ENCODE measurements at regions not wholly inside any gene's neighbourhood (a gene's known extent, or its start where the extent isn't known, plus 50 kb on each side); places are given as distances from the start of the nearest gene placed in this dataset.

GRCh38 chr2:129781749-129782632 lies 197.5 kb upstream of the RAB6C start:
- no peak overlapping the region for H3K9ac ChIP-seq (ENCODE audit: low read depth, low read length)
- no peak overlapping the region for H3K27ac ChIP-seq (ENCODE audit: low read depth, low read length)
- no peaks in the 10 kb centered on the region for H3K9me3 ChIP-seq (ENCODE audit: control insufficient read depth, insufficient read depth, low read length)
- no peaks in the 10 kb centered on the region for H3K27me3 ChIP-seq (ENCODE audit: control insufficient read depth, insufficient read depth, low read length)
- H3K36me3 ChIP-seq (ENCODE audit: control insufficient read depth, insufficient read depth, low read length) = no peaks in the 10 kb centered on the region
- peaks cover 9% of the 10 kb centered on the region; the same call in 1 of the 2 replicates for H3K4me1 ChIP-seq (ENCODE audit: control insufficient read depth, insufficient read depth, low read length)
- no peak overlapping the region for H3K4me3 ChIP-seq (ENCODE audit: low read depth, low read length)

GRCh38 chr2:129782633-129782990 lies 196.9 kb upstream of the RAB6C start:
- H3K4me3 ChIP-seq (ENCODE audit: low read depth, low read length) = no peak overlapping the region
- no peaks in the 10 kb centered on the region for H3K9me3 ChIP-seq (ENCODE audit: control insufficient read depth, insufficient read depth, low read length)
- H3K27ac ChIP-seq (ENCODE audit: low read depth, low read length) = no peak overlapping the region
- no peak overlapping the region for H3K9ac ChIP-seq (ENCODE audit: low read depth, low read length)
- no peaks in the 10 kb centered on the region for H3K27me3 ChIP-seq (ENCODE audit: control insufficient read depth, insufficient read depth, low read length)
- H3K36me3 ChIP-seq (ENCODE audit: control insufficient read depth, insufficient read depth, low read length) = no peaks in the 10 kb centered on the region
- H3K4me1 ChIP-seq (ENCODE audit: control insufficient read depth, insufficient read depth, low read length) = peaks cover 9% of the 10 kb centered on the region; the same call in 1 of the 2 replicates

- Histone ChIP-seq H3K27ac (ENCODE audit: low read depth, low read length) (no peak overlapping the region), H3K27me3 (ENCODE audit: control insufficient read depth, insufficient read depth, low read length) (no peaks in the 10 kb centered on the region), H3K4me3 (ENCODE audit: low read depth, low read length) (no peak overlapping the region), H3K9ac (ENCODE audit: low read depth, low read length) (no peak overlapping the region), H3K4me1 (ENCODE audit: control insufficient read depth, insufficient read depth, low read length) (peaks cover 9% of the 10 kb centered on the region; the same call in 1 of the 2 replicates), H3K9me3 (ENCODE audit: control insufficient read depth, insufficient read depth, low read length) (no peaks in the 10 kb centered on the region), H3K36me3 (ENCODE audit: control insufficient read depth, insufficient read depth, low read length) (no peaks in the 10 kb centered on the region)
These were observed 195.0 kb upstream of the RAB6C start for GRCh38 chr2:129784486-129784885.

- no peaks in the 10 kb centered on the region for H3K36me3 ChIP-seq (ENCODE audit: control insufficient read depth, insufficient read depth, low read length)
- H3K27ac ChIP-seq (ENCODE audit: low read depth, low read length) = no peak overlapping the region
- H3K9ac ChIP-seq (ENCODE audit: low read depth, low read length) = no peak overlapping the region
- no peaks in the 10 kb centered on the region for H3K9me3 ChIP-seq (ENCODE audit: control insufficient read depth, insufficient read depth, low read length)
- no peaks in the 10 kb centered on the region for H3K4me1 ChIP-seq (ENCODE audit: control insufficient read depth, insufficient read depth, low read length)
- no peaks in the 10 kb centered on the region for H3K27me3 ChIP-seq (ENCODE audit: control insufficient read depth, insufficient read depth, low read length)
- no peak overlapping the region for H3K4me3 ChIP-seq (ENCODE audit: low read depth, low read length)
These were observed 187.8 kb upstream of the RAB6C start for GRCh38 chr2:129791712-129792111.

GRCh38 chr2:129793431-129793902 lies 186.0 kb upstream of the RAB6C start:
- H3K9me3 ChIP-seq (ENCODE audit: control insufficient read depth, insufficient read depth, low read length) = no peaks in the 10 kb centered on the region
- H3K4me3 ChIP-seq (ENCODE audit: low read depth, low read length) = no peak overlapping the region
- no peaks in the 10 kb centered on the region for H3K36me3 ChIP-seq (ENCODE audit: control insufficient read depth, insufficient read depth, low read length)
- no peaks in the 10 kb centered on the region for H3K27me3 ChIP-seq (ENCODE audit: control insufficient read depth, insufficient read depth, low read length)
- H3K27ac ChIP-seq (ENCODE audit: low read depth, low read length) = no peak overlapping the region
- no peak overlapping the region for H3K9ac ChIP-seq (ENCODE audit: low read depth, low read length)
- no peaks in the 10 kb centered on the region for H3K4me1 ChIP-seq (ENCODE audit: control insufficient read depth, insufficient read depth, low read length)

GRCh38 chr2:129794116-129794515 lies 185.3 kb upstream of the RAB6C start:
- H3K9ac ChIP-seq (ENCODE audit: low read depth, low read length) = no peak overlapping the region
- no peaks in the 10 kb centered on the region for H3K36me3 ChIP-seq (ENCODE audit: control insufficient read depth, insufficient read depth, low read length)
- H3K27ac ChIP-seq (ENCODE audit: low read depth, low read length) = no peak overlapping the region
- H3K4me1 ChIP-seq (ENCODE audit: control insufficient read depth, insufficient read depth, low read length) = no peaks in the 10 kb centered on the region
- H3K4me3 ChIP-seq (ENCODE audit: low read depth, low read length) = no peak overlapping the region
- no peaks in the 10 kb centered on the region for H3K9me3 ChIP-seq (ENCODE audit: control insufficient read depth, insufficient read depth, low read length)
- H3K27me3 ChIP-seq (ENCODE audit: control insufficient read depth, insufficient read depth, low read length) = no peaks in the 10 kb centered on the region

DNA sequence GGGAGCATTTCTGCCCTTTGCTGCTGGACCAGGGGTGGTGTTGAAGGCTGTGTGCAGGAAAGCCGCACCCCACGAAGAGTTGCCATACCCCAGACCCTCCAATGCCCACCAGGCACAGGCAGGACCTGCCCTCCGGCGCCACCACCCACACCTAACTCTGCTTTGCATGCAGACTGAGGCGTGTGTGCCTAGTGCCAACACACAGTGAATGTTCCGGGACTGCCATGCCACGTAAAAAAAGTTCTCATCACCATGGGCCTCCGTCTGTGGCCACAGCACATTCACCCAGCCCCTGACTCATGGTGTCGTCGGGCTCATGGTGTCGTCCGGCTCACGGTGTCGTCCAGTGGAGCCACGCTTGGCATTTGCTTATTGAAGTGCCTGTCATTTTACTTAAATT lies 184.9 kb upstream of the RAB6C start:
- no peaks in the 10 kb centered on the region for H3K27me3 ChIP-seq (ENCODE audit: control insufficient read depth, insufficient read depth, low read length)
- H3K4me1 ChIP-seq (ENCODE audit: control insufficient read depth, insufficient read depth, low read length) = no peaks in the 10 kb centered on the region
- no peaks in the 10 kb centered on the region for H3K36me3 ChIP-seq (ENCODE audit: control insufficient read depth, insufficient read depth, low read length)
- no peak overlapping the region for H3K27ac ChIP-seq (ENCODE audit: low read depth, low read length)
- H3K9ac ChIP-seq (ENCODE audit: low read depth, low read length) = no peak overlapping the region
- H3K4me3 ChIP-seq (ENCODE audit: low read depth, low read length) = no peak overlapping the region
- H3K9me3 ChIP-seq (ENCODE audit: control insufficient read depth, insufficient read depth, low read length) = no peaks in the 10 kb centered on the region

- Histone ChIP-seq H3K4me3 (ENCODE audit: low read depth, low read length) (no peak overlapping the region), H3K9me3 (ENCODE audit: control insufficient read depth, insufficient read depth, low read length) (no peaks in the 10 kb centered on the region), H3K4me1 (ENCODE audit: control insufficient read depth, insufficient read depth, low read length) (peaks cover 2% of the 10 kb centered on the region), H3K9ac (ENCODE audit: low read depth, low read length) (no peak overlapping the region), H3K27ac (ENCODE audit: low read depth, low read length) (no peak overlapping the region), H3K36me3 (ENCODE audit: control insufficient read depth, insufficient read depth, low read length) (no peaks in the 10 kb centered on the region), H3K27me3 (ENCODE audit: control insufficient read depth, insufficient read depth, low read length) (no peaks in the 10 kb centered on the region)
These were observed 183.2 kb upstream of the RAB6C start for GRCh38 chr2:129796225-129796624.

- H3K4me1 ChIP-seq (ENCODE audit: control insufficient read depth, insufficient read depth, low read length) = peaks cover 9% of the 10 kb centered on the region
- no peaks in the 10 kb centered on the region for H3K27me3 ChIP-seq (ENCODE audit: control insufficient read depth, insufficient read depth, low read length)
- H3K36me3 ChIP-seq (ENCODE audit: control insufficient read depth, insufficient read depth, low read length) = no peaks in the 10 kb centered on the region
- no peak overlapping the region for H3K9ac ChIP-seq (ENCODE audit: low read depth, low read length)
- H3K9me3 ChIP-seq (ENCODE audit: control insufficient read depth, insufficient read depth, low read length) = no peaks in the 10 kb centered on the region
- no peak overlapping the region for H3K4me3 ChIP-seq (ENCODE audit: low read depth, low read length)
- H3K27ac ChIP-seq (ENCODE audit: low read depth, low read length) = no peak overlapping the region
These were observed 182.5 kb upstream of the RAB6C start for GRCh38 chr2:129796801-129797488.

GRCh38 chr2:129797489-129798300 lies 181.8 kb upstream of the RAB6C start:
- Histone ChIP-seq H3K36me3 (ENCODE audit: control insufficient read depth, insufficient read depth, low read length) (no peaks in the 10 kb centered on the region), H3K9ac (ENCODE audit: low read depth, low read length) (no peak overlapping the region), H3K9me3 (ENCODE audit: control insufficient read depth, insufficient read depth, low read length) (no peaks in the 10 kb centered on the region), H3K4me1 (ENCODE audit: control insufficient read depth, insufficient read depth, low read length) (peaks cover 17% of the 10 kb centered on the region), H3K27me3 (ENCODE audit: control insufficient read depth, insufficient read depth, low read length) (no peaks in the 10 kb centered on the region), H3K4me3 (ENCODE audit: low read depth, low read length) (no peak overlapping the region), H3K27ac (ENCODE audit: low read depth, low read length) (no peak overlapping the region)

DNA sequence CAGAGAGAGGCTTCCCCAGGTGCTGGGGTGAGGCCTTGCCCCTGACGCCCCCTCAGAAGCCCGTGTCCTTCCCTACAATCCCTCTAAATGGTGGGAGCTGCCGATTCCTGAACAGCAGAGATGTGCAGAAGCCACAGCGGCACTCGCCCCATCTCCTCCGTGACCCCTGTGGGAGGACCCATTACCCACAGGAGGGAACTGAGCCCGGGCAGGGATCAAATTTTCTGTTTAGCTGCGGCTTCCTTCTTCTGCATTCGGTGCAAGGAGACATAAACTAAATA lies 181.2 kb upstream of the RAB6C start:
- Histone ChIP-seq H3K9ac (ENCODE audit: low read depth, low read length) (no peak overlapping the region), H3K4me3 (ENCODE audit: low read depth, low read length) (no peak overlapping the region), H3K4me1 (ENCODE audit: control insufficient read depth, insufficient read depth, low read length) (peaks cover 21% of the 10 kb centered on the region), H3K36me3 (ENCODE audit: control insufficient read depth, insufficient read depth, low read length) (no peaks in the 10 kb centered on the region), H3K27me3 (ENCODE audit: control insufficient read depth, insufficient read depth, low read length) (no peaks in the 10 kb centered on the region), H3K9me3 (ENCODE audit: control insufficient read depth, insufficient read depth, low read length) (no peaks in the 10 kb centered on the region), H3K27ac (ENCODE audit: low read depth, low read length) (no peak overlapping the region)
